ENCODE measurements at regions not wholly inside any gene's neighbourhood (a gene's known extent, or its start where the extent isn't known, plus 50 kb on each side); places are given as distances from the start of the nearest gene placed in this dataset.
"Not testable (repeated sequence)": the region's sequence is repeated elsewhere in the genome, so short reads cannot be mapped to it uniquely, and the experiment has no call there.

- ChIA-PET CTCF (no interaction called here), POLR2A (no interaction called here)
- Histone ChIP-seq H3K4me1 (ENCODE audit: control insufficient read depth, insufficient read depth, low read length) (no peaks in the 10 kb centered on the region), H3K4me3 (ENCODE audit: low read depth, low read length) (no peak overlapping the region), H3K36me3 (ENCODE audit: control insufficient read depth in 2 of 2, insufficient read depth in 1 of 2, low read length in 2 of 2) (no peaks in the 10 kb centered on the region), H3K27ac (ENCODE audit: extremely low read depth, low read depth, low read length) (no peak overlapping the region), H3K9me3 (ENCODE audit: control insufficient read depth, insufficient read depth, low read depth, low read length) (no peaks in the 10 kb centered on the region)
- TF ChIP-seq ZBTB26 (tag by site-specific recombination; optimal IDR thresholded peaks at IDR 0.05): no peak
- no peak for TF ChIP-seq ZNF629 (tag by site-specific recombination; IDR thresholded peaks at IDR 0.05)
- TF ChIP-seq YY2 (tag by site-specific recombination; IDR thresholded peaks at IDR 0.05): no peak
- TF ChIP-seq ZNF37A (tag by site-specific recombination; IDR thresholded peaks at IDR 0.05): no peak
- no peak for TF ChIP-seq ZNF473 (tag by site-specific recombination; IDR thresholded peaks at IDR 0.05)
- no peak for TF ChIP-seq ZNF350 (tag by site-specific recombination; IDR thresholded peaks at IDR 0.05)
- no peak for TF ChIP-seq PRDM2 (tag by site-specific recombination; IDR thresholded peaks at IDR 0.05; ENCODE audit: borderline replicate concordance)
- no peak for TF ChIP-seq ZBTB6 (tag by site-specific recombination; IDR thresholded peaks at IDR 0.05)
- TF ChIP-seq ZNF518A (tag by site-specific recombination; conservative IDR thresholded peaks at IDR 0.05; ENCODE audit: low read depth): no peak
- TF ChIP-seq ZNF19 (tag by site-specific recombination; IDR thresholded peaks at IDR 0.05; ENCODE audit: low read depth): no peak
- no peak for TF ChIP-seq ZSCAN23 (tag by site-specific recombination; IDR thresholded peaks at IDR 0.05)
- no peak for TF ChIP-seq ZNF174 (tag by site-specific recombination; IDR thresholded peaks at IDR 0.05)
- no peak for TF ChIP-seq ZSCAN4 (tag by site-specific recombination; IDR thresholded peaks at IDR 0.05)
- no peak for TF ChIP-seq ZNF24 (tag by site-specific recombination; IDR thresholded peaks at IDR 0.05)
- no peak for TF ChIP-seq ZSCAN30 (tag by site-specific recombination; IDR thresholded peaks at IDR 0.05)
- no peak for TF ChIP-seq ZNF266 (tag by site-specific recombination; IDR thresholded peaks at IDR 0.05; ENCODE audit: low read depth)
- no peak for TF ChIP-seq ZNF544 (tag by site-specific recombination; IDR thresholded peaks at IDR 0.05)
Measured at GRCh38 chr7:9523579-9523978, 1090.2 kb downstream of the NXPH1 start.

GRCh38 chr7:9552431-9552830 is 1119.0 kb downstream of the NXPH1 start:
- H3K36me3 ChIP-seq (ENCODE audit: control insufficient read depth in 2 of 2, insufficient read depth in 1 of 2, low read length in 2 of 2); H3K4me3 ChIP-seq (ENCODE audit: low read depth, low read length); H3K9me3 ChIP-seq (ENCODE audit: control insufficient read depth, insufficient read depth, low read depth, low read length); POLR2A ChIA-PET; CTCF ChIA-PET; H3K4me1 ChIP-seq (ENCODE audit: control insufficient read depth, insufficient read depth, low read length); H3K27ac ChIP-seq (ENCODE audit: extremely low read depth, low read depth, low read length): not testable (repeated sequence)

Measured in HEK293 (cell line).